GM12878 (cell line): ENCODE measurements at regions not wholly inside any gene's neighbourhood (a gene's known extent, or its start where the extent isn't known, plus 50 kb on each side); places are given as distances from the start of the nearest gene placed in this dataset.

Experiments
- ATAC-seq: fragments of 200-7000 bp; cut with Tn5 transposase; 3 replicates; pipeline ENCODE4 v1.9.1; 2020; ENCODE audit warnings: mild to moderate bottlenecking, moderate library complexity
- BruUV-seq: library from RNA; stranded (reverse); fragments of 400-500 nt; replicated peaks from 2 replicates; lab custom pipeline; 2021; lab: Mats Ljungman, UMichigan
- CTCF ChIA-PET: fragments of 300-600 bp; sonication (Branson Sonifier 250); formaldehyde crosslinking; extraction: SDS; loops from one replicate; lab custom pipeline; 2021; ENCODE audit warnings: inconsistent platforms; lab: Yijun Ruan, JAX
- POLR2A ChIA-PET: fragments of 350-600 bp; formaldehyde crosslinking; extraction: SDS; loops from one replicate; lab custom pipeline; 2021; ENCODE audit warnings: inconsistent platforms; lab: Charles Lee
- RAD21 ChIA-PET: fragments of 300-600 bp; sonication (Branson Sonifier 250); formaldehyde crosslinking; loops from one replicate; lab custom pipeline; 2023; ENCODE audit warnings: antibody characterized with exemption; ENCODE audit not compliant: unreplicated experiment; lab: Charles Lee
- SMC1A ChIA-PET: fragments of 300-600 bp; sonication (Branson Sonifier 250); formaldehyde crosslinking; loops from one replicate; lab custom pipeline; 2023; ENCODE audit not compliant: unreplicated experiment, uncharacterized antibody; lab: Charles Lee
- DNase-seq: peaks from one replicate; pipeline ENCODE4 v3.0.0-alpha.2; 2011; ENCODE audit warnings: low read depth, low spot score
- FAIRE-seq: peaks from 3 replicates; lab custom pipeline; 2011; peaks lifted over from hg19 to GRCh38; lab: Jason Lieb, UNC
- H2AFZ ChIP-seq: 2 replicates; pipeline ENCODE4 v1.6.0; 2011; ENCODE audit warnings: low read depth, low read length, control low read depth; ENCODE audit not compliant: control insufficient read depth
- H3K27ac ChIP-seq: 2 replicates; pipeline ENCODE4 v1.5.1; 2011; ENCODE audit warnings: control low read depth; ENCODE audit not compliant: control insufficient read depth, insufficient read depth
- H3K27me3 ChIP-seq, 2 experiments: replicated peaks in 1 of 2; 2 replicates each; pipeline versions ENCODE4 v1.6.0 to v1.6.1; 2011; ENCODE audit warnings: low read length in 1 of 2; ENCODE audit not compliant: control insufficient read depth in 2 of 2, insufficient read depth in 2 of 2
- H3K36me3 ChIP-seq, 2 experiments: 2 replicates each; pipeline ENCODE4 v1.5.1; 2011; ENCODE audit warnings: low read length in 1 of 2; ENCODE audit not compliant: control insufficient read depth in 2 of 2, insufficient read depth in 2 of 2
- H3K4me1 ChIP-seq: 2 replicates; pipeline ENCODE4 v1.6.1; 2011; ENCODE audit warnings: mild to moderate bottlenecking, low read length, moderate library complexity, mixed read lengths; ENCODE audit not compliant: control insufficient read depth, insufficient read depth
- H3K4me2 ChIP-seq: 2 replicates; pipeline ENCODE4 v1.6.0; 2011; ENCODE audit warnings: control low read depth; ENCODE audit not compliant: control insufficient read depth, insufficient read depth
- H3K4me3 ChIP-seq: fragments of 200-600 bp; sonication (generic); 2 replicates; pipeline ENCODE4 v1.5.1; 2016
- H3K79me2 ChIP-seq: 2 replicates; pipeline ENCODE4 v1.6.0; 2011; ENCODE audit warnings: low read length; ENCODE audit not compliant: control insufficient read depth, insufficient read depth
- H3K9ac ChIP-seq: 2 replicates; pipeline ENCODE4 v1.8.0; 2011; ENCODE audit warnings: low read length, control low read depth, mixed read lengths; ENCODE audit not compliant: control insufficient read depth, insufficient read depth
- H3K9me3 ChIP-seq: replicated peaks from 3 replicates; pipeline ENCODE4 v1.5.1; 2011; ENCODE audit warnings: mild to moderate bottlenecking, low read length; ENCODE audit not compliant: control insufficient read depth, insufficient read depth
- H4K20me1 ChIP-seq: 2 replicates; pipeline ENCODE4 v1.6.0; 2011; ENCODE audit not compliant: control insufficient read depth, insufficient read depth
- CEBPB ChIP-seq, 2 experiments: fragments of 150-350 bp in 1 of 2; IDR thresholded peaks; 2 replicates each; pipeline ENCODE4 v1.6.1; 2012 to 2014; ENCODE audit warnings: low read depth in 2 of 2, low read length in 2 of 2, borderline replicate concordance in 1 of 2, inconsistent platforms in 1 of 2
- EGR1 ChIP-seq, 2 experiments: IDR thresholded peaks; 1 replicate in 1 of 2; 2 replicates in 1 of 2; pipeline ENCODE4 v1.6.1; 2011 to 2012; ENCODE audit warnings: low read depth in 2 of 2, low read length in 2 of 2, borderline replicate concordance in 1 of 2, mild to moderate bottlenecking in 1 of 2, moderate library complexity in 1 of 2
- MYC ChIP-seq: IDR thresholded peaks from 2 replicates; pipeline ENCODE4 v1.6.1; 2011; ENCODE audit warnings: mild to moderate bottlenecking, low read length, moderate library complexity, inconsistent platforms; ENCODE audit not compliant: insufficient read depth, insufficient replicate concordance, insufficient read length, severe bottlenecking
- NFYB ChIP-seq: IDR thresholded peaks from 2 replicates; pipeline ENCODE4 v1.6.1; 2011; ENCODE audit warnings: low read depth, mild to moderate bottlenecking, low read length, improper control_type of control experiment, moderate library complexity; ENCODE audit not compliant: insufficient read depth
- POU2F2 ChIP-seq: IDR thresholded peaks from 3 replicates; pipeline ENCODE4 v1.6.1; 2011; ENCODE audit warnings: low read depth, mild to moderate bottlenecking, low read length, borderline replicate concordance
- WRNIP1 ChIP-seq: IDR thresholded peaks from 2 replicates; pipeline ENCODE4 v1.6.1; 2011; ENCODE audit warnings: low read depth, low read length, improper control_type of control experiment, borderline replicate concordance
- ZNF24 ChIP-seq: fragments of 450-650 bp; IDR thresholded peaks from 2 replicates; pipeline ENCODE4 v1.6.1; 2017; ENCODE audit warnings: antibody characterized with exemption, mild to moderate bottlenecking
- ZNF622 ChIP-seq: fragments of 450-650 bp; IDR thresholded peaks from 2 replicates; pipeline ENCODE4 v1.6.1; 2017; ENCODE audit warnings: mild to moderate bottlenecking, inconsistent platforms
- WGBS: methylation state at CpG from one replicate; pipeline ENCODE4 v1.1.6; 2016; ENCODE audit warnings: low lambda C conversion rate; ENCODE audit not compliant: insufficient replicate concordance, insufficient coverage; ENCODE audit errors: missing lambda C conversion rate; 5-methylcytosine and 5-hydroxymethylcytosine counted together
- in situ Hi-C: fragments of 300-500 bp; cut with MboI; formaldehyde crosslinking; loops from 9 replicates; pipeline ENCODE4 v1.14.3; 2018; ENCODE audit warnings: mixed read lengths
- intact Hi-C: fragments of 100-400 bp; cut with micrococcal nuclease; formaldehyde crosslinking; loops from one replicate; pipeline ENCODE4 v1.14.2; 2022; ENCODE audit not compliant: unreplicated experiment
- TF ChIP-seq, protein P1 (sequence below): IDR thresholded peaks from 2 replicates; pipeline ENCODE4 v1.6.1; 2011; ENCODE audit warnings: mild to moderate bottlenecking, low read depth, low read length, moderate library complexity; ENCODE audit not compliant: insufficient replicate concordance
- TF ChIP-seq, protein P2 (sequence below): fragments of 450-650 bp; IDR thresholded peaks from 2 replicates; pipeline ENCODE4 v1.6.1; 2017; ENCODE audit warnings: mild to moderate bottlenecking, low read depth, inconsistent platforms; ENCODE audit not compliant: poor library complexity, severe bottlenecking

DNA sequence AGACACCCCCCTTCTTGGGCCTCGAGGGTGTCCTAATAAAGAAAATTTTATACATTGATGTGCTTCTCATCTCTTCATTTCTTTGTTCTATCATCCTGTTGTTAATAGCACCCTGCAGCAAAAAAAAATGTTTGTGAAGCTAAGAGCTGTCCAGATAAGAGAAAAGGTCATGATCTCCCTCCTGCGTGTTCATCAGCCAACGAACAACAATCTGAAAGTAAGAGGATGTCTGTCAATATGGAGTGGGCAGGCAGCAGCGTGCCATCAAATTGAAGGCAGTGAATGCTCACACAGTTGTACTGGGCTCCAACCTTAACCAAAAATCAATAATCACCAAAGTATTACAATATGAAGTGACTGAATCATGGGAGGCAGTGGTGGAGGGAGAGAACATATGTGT is 418.6 kb upstream of the ONECUT1 start (continued):
- TF ChIP-seq, protein P1, sequence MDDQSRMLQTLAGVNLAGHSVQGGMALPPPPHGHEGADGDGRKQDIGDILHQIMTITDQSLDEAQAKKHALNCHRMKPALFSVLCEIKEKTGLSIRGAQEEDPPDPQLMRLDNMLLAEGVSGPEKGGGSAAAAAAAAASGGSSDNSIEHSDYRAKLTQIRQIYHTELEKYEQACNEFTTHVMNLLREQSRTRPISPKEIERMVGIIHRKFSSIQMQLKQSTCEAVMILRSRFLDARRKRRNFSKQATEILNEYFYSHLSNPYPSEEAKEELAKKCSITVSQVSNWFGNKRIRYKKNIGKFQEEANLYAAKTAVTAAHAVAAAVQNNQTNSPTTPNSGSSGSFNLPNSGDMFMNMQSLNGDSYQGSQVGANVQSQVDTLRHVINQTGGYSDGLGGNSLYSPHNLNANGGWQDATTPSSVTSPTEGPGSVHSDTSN = no peak
- TF ChIP-seq, protein P2, sequence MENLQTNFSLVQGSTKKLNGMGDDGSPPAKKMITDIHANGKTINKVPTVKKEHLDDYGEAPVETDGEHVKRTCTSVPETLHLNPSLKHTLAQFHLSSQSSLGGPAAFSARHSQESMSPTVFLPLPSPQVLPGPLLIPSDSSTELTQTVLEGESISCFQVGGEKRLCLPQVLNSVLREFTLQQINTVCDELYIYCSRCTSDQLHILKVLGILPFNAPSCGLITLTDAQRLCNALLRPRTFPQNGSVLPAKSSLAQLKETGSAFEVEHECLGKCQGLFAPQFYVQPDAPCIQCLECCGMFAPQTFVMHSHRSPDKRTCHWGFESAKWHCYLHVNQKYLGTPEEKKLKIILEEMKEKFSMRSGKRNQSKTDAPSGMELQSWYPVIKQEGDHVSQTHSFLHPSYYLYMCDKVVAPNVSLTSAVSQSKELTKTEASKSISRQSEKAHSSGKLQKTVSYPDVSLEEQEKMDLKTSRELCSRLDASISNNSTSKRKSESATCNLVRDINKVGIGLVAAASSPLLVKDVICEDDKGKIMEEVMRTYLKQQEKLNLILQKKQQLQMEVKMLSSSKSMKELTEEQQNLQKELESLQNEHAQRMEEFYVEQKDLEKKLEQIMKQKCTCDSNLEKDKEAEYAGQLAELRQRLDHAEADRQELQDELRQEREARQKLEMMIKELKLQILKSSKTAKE = no peak
- TF ChIP-seq EGR1 (IDR thresholded peaks at IDR 0.05; ENCODE audit: borderline replicate concordance in 1 of 2, low read depth in 2 of 2, low read length in 2 of 2) = no peak
- TF ChIP-seq MYC = no peak
- no peak for TF ChIP-seq POU2F2
- no peak for TF ChIP-seq NFYB
- no peak for TF ChIP-seq WRNIP1

- Histone ChIP-seq H3K4me3 (no peak overlapping the region), H3K27ac (no peak overlapping the region), H3K36me3 (no peaks in the 10 kb centered on the region), H3K4me2 (no peak overlapping the region), H3K9me3 (no peaks in the 10 kb centered on the region; the same call in 2 of the 3 replicates), H2AFZ (no peak overlapping the region), H3K27me3 (no peaks in the 10 kb centered on the region), H3K79me2 (no peaks in the 10 kb centered on the region), H4K20me1 (no peaks in the 10 kb centered on the region), H3K4me1 (no peaks in the 10 kb centered on the region), H3K9ac (no peak overlapping the region)
- ChIA-PET RAD21 (no interaction called here), SMC1A (no interaction called here), POLR2A (no interaction called here), CTCF (no interaction called here)
- ATAC-seq = no peak
- DNase-seq = no peak
- in situ Hi-C loops (no loop called here), intact Hi-C loops (no loop called here)
- 11% methylated on average over 4 of the region's 4 CpGs for WGBS
- no peak for TF ChIP-seq CEBPB (IDR thresholded peaks at IDR 0.05; ENCODE audit: borderline replicate concordance in 1 of 2, low read depth in 2 of 2, low read length in 2 of 2)
- TF ChIP-seq ZNF622 = no peak
- TF ChIP-seq ZNF24 = no peak
- FAIRE-seq = no peak
- BruUV-seq = no TSS peak
Observed at GRCh38 chr15:53203454-53203853, 413.3 kb upstream of the ONECUT1 start.
